CD14-positive monocyte (primary cell): ENCODE measurements at regions not wholly inside any gene's neighbourhood (a gene's known extent, or its start where the extent isn't known, plus 50 kb on each side); places are given as distances from the start of the nearest gene placed in this dataset.

Experiments used
- DNase-seq, 3 donors: peaks; one replicate each; pipeline ENCODE4 v3.0.0-alpha.2; 2011 to 2022
- H2AFZ ChIP-seq: 2 replicates; pipeline ENCODE4 v1.6.0; 2012; ENCODE audit warnings: mild to moderate bottlenecking, low read depth, low read length, inconsistent platforms; ENCODE audit not compliant: insufficient read depth, poor library complexity, severe bottlenecking
- H3K27ac ChIP-seq, 2 donors: 1 replicate in 1 of 2; 2 replicates in 1 of 2; pipeline ENCODE4 v1.5.1; 2012 to 2013; ENCODE audit warnings: low read length in 2 of 2, control low read depth in 1 of 2, inconsistent platforms in 1 of 2, low read depth in 1 of 2, mild to moderate bottlenecking in 1 of 2
- H3K27me3 ChIP-seq, 2 donors: one replicate each; pipeline versions ENCODE4 v1.6.0 to v1.6.1; 2011 to 2013; ENCODE audit warnings: low read length in 2 of 2; ENCODE audit not compliant: control insufficient read depth in 2 of 2, insufficient read depth in 2 of 2
- H3K36me3 ChIP-seq, 2 donors: replicated peaks in 1 of 2; 1 replicate in 1 of 2; 2 replicates in 1 of 2; pipeline versions ENCODE4 v1.5.1 to v1.6.1; 2012 to 2013; ENCODE audit warnings: low read length in 2 of 2, control low read depth in 1 of 2, inconsistent platforms in 1 of 2, mild to moderate bottlenecking in 1 of 2; ENCODE audit not compliant: insufficient read depth in 2 of 2, control insufficient read depth in 1 of 2
- H3K4me1 ChIP-seq, 2 donors: 1 replicate in 1 of 2; 2 replicates in 1 of 2; pipeline versions ENCODE4 v1.5.1 to v1.6.1; 2012 to 2013; ENCODE audit warnings: low read length in 2 of 2, control low read depth in 1 of 2, inconsistent platforms in 1 of 2, mild to moderate bottlenecking in 1 of 2, moderate library complexity in 1 of 2; ENCODE audit not compliant: insufficient read depth in 2 of 2, control insufficient read depth in 1 of 2
- H3K4me2 ChIP-seq: replicated peaks from 2 replicates; pipeline ENCODE3; 2012; ENCODE audit warnings: low read length, moderate library complexity, mild to moderate bottlenecking; ENCODE audit not compliant: poor library complexity, severe bottlenecking; ENCODE audit errors: extremely low read depth
- H3K4me3 ChIP-seq, 3 experiments: fragments of 200-600 bp in 1 of 3; sonication (generic) in 1 of 3; replicated peaks in 1 of 3; 1 replicate in 2 of 3; 2 replicates in 1 of 3; pipeline ENCODE4 v1.5.1; 2011 to 2013; ENCODE audit warnings: low read length in 3 of 3, mild to moderate bottlenecking in 3 of 3, control low read depth in 2 of 3, low read depth in 2 of 3, inconsistent platforms in 1 of 3, moderate library complexity in 1 of 3
- H3K79me2 ChIP-seq: 2 replicates; pipeline ENCODE4 v1.6.0; 2012; ENCODE audit warnings: mild to moderate bottlenecking, control low read depth, inconsistent platforms, low read length, moderate library complexity; ENCODE audit not compliant: insufficient read depth
- H3K9ac ChIP-seq: 2 replicates; pipeline ENCODE4 v1.6.0; 2017; ENCODE audit warnings: low read length, mild to moderate bottlenecking; ENCODE audit not compliant: insufficient read depth, poor library complexity, severe bottlenecking
- H3K9me3 ChIP-seq, 2 donors: replicated peaks in 1 of 2; 1 replicate in 1 of 2; 2 replicates in 1 of 2; pipeline versions ENCODE4 v1.5.1 to v1.6.1; 2012 to 2013; ENCODE audit warnings: low read length in 2 of 2, control low read depth in 1 of 2; ENCODE audit not compliant: control insufficient read depth in 1 of 2, insufficient read depth in 1 of 2
- H4K20me1 ChIP-seq: 2 replicates; pipeline ENCODE4 v1.6.0; 2012; ENCODE audit warnings: mild to moderate bottlenecking, low read length, control low read depth, moderate library complexity; ENCODE audit not compliant: insufficient read depth
- H3K27ac Mint-ChIP-seq, 7 donors: one replicate each; pipeline ENCODE4 v1.8.0; 2020; ENCODE audit warnings: mild to moderate bottlenecking in 7 of 7, mixed read lengths in 7 of 7, moderate library complexity in 6 of 7, inconsistent platforms in 2 of 7
- H3K27me3 Mint-ChIP-seq, 3 donors: one replicate each; pipeline ENCODE4 v1.8.0; 2021 to 2022; ENCODE audit warnings: low read depth in 3 of 3, mild to moderate bottlenecking in 3 of 3, mixed read lengths in 3 of 3, moderate library complexity in 3 of 3, inconsistent platforms in 1 of 3
- H3K36me3 Mint-ChIP-seq, 2 donors: one replicate each; pipeline ENCODE4 v1.8.0; 2020; ENCODE audit warnings: mixed read lengths in 2 of 2, inconsistent platforms in 1 of 2, mild to moderate bottlenecking in 1 of 2
- H3K4me1 Mint-ChIP-seq: one replicate; pipeline ENCODE4 v1.8.0; 2020; ENCODE audit warnings: mild to moderate bottlenecking, mixed read lengths
- H3K4me3 Mint-ChIP-seq, 2 donors: one replicate each; pipeline ENCODE4 v1.8.0; 2020; ENCODE audit warnings: mild to moderate bottlenecking in 2 of 2, mixed read lengths in 2 of 2, moderate library complexity in 1 of 2
- H3K9me3 Mint-ChIP-seq, 7 donors: one replicate each; pipeline ENCODE4 v1.8.0; 2020 to 2022; ENCODE audit warnings: mixed read lengths in 7 of 7, mild to moderate bottlenecking in 6 of 7, moderate library complexity in 6 of 7, inconsistent platforms in 2 of 7
- CTCF ChIP-seq: fragments of 200-600 bp; IDR thresholded peaks from one replicate; pipeline ENCODE4 v1.8.0; 2022; ENCODE audit warnings: antibody characterized with exemption, mild to moderate bottlenecking
- WGBS: methylation state at CpG from one replicate; pipeline ENCODE4 v1.1.5; 2013; ENCODE audit warnings: missing lambda C conversion rate; ENCODE audit not compliant: insufficient coverage; 5-methylcytosine and 5-hydroxymethylcytosine counted together
- intact Hi-C, 2 donors: fragments of 100-400 bp; cut with micrococcal nuclease; formaldehyde crosslinking; loops; one replicate each; pipeline versions ENCODE4 v1.15.0 to v1.15.1; 2023

GRCh38 chr6:87766211-87766610 lies 64.2 kb upstream of the AKIRIN2 start:
- no peak overlapping the region for H3K27ac ChIP-seq
- intact Hi-C loops: no loop called here

GRCh38 chr6:87763901-87764300 lies 61.9 kb upstream of the AKIRIN2 start:
- Histone ChIP-seq H3K4me3 (no peak overlapping the region), H3K4me2 (no peak overlapping the region), H4K20me1 (no peaks in the 10 kb centered on the region), H3K79me2 (no peaks in the 10 kb centered on the region), H3K9ac (no peak overlapping the region), H3K27me3 (no peaks in the 10 kb centered on the region), H3K27ac (no peak overlapping the region), H3K9me3 (no peaks in the 10 kb centered on the region), H3K36me3 (no peaks in the 10 kb centered on the region), H3K4me1 (peaks cover 20 to 26% of the 10 kb centered on the region in 2 donors), H2AFZ (no peak overlapping the region)
- DNase-seq: no peak
- peak overlapping the region in 1 of 2 donors; percentile 20 for H3K4me3 Mint-ChIP-seq
- H3K9me3 Mint-ChIP-seq: peaks cover 0 to 6% (median 0%) of the 10 kb centered on the region in 7 donors
- intact Hi-C loops: loop anchor here in 1 of 2 donors (5.0 kb wide), 1 partner anchor 33 kb away; no protein-coding TSS in a partner anchor
- H3K27ac Mint-ChIP-seq: peak overlapping the region in 3 of 7 donors; percentile 11 to 40 (median 16)
- H3K36me3 Mint-ChIP-seq: peaks cover 3 to 4% of the 10 kb centered on the region in 2 donors
- H3K4me1 Mint-ChIP-seq: peaks cover 24% of the 10 kb centered on the region
- TF ChIP-seq CTCF: no peak
- H3K27me3 Mint-ChIP-seq: no peaks in the 10 kb centered on the region
- 82% methylated on average over 4 of the region's 4 CpGs for WGBS

More at GRCh38 chr6:87766211-87766610, 64.2 kb upstream of the AKIRIN2 start:
- DNase-seq: no peak
- peaks cover 15% of the 10 kb centered on the region for H3K4me1 Mint-ChIP-seq
- Histone ChIP-seq H3K9ac (no peak overlapping the region), H3K4me2 (no peak overlapping the region), H3K4me1 (peaks cover 10 to 14% of the 10 kb centered on the region in 2 donors), H3K9me3 (no peaks in the 10 kb centered on the region), H2AFZ (no peak overlapping the region), H3K4me3 (no peak overlapping the region), H4K20me1 (no peaks in the 10 kb centered on the region), H3K36me3 (no peaks in the 10 kb centered on the region), H3K79me2 (no peaks in the 10 kb centered on the region), H3K27me3 (no peaks in the 10 kb centered on the region)
- no peak for TF ChIP-seq CTCF
- peaks cover 3 to 4% of the 10 kb centered on the region in 2 donors for H3K36me3 Mint-ChIP-seq
- no peak overlapping the region for H3K4me3 Mint-ChIP-seq
- H3K27me3 Mint-ChIP-seq: no peaks in the 10 kb centered on the region
- H3K27ac Mint-ChIP-seq: no peak overlapping the region
- H3K9me3 Mint-ChIP-seq: peaks cover 0 to 6% (median 0%) of the 10 kb centered on the region in 7 donors
- WGBS: no CpG with 5 or more reads among the region's 2 CpGs
